Parathyroid adenoma (tissue), 2 donors: ENCODE measurements at regions not wholly inside any gene's neighbourhood (a gene's known extent, or its start where the extent isn't known, plus 50 kb on each side); places are given as distances from the start of the nearest gene placed in this dataset.
"Not testable (repeated sequence)": the region's sequence is repeated elsewhere in the genome, so short reads cannot be mapped to it uniquely, and the experiment has no call there.

Source experiments
- H2AFZ ChIP-seq: fragments of 300-600 bp; sonication (generic); one replicate; pipeline ENCODE4 v1.7.0; 2017; ENCODE audit warnings: antibody characterized with exemption, mild to moderate bottlenecking
- H3K27ac ChIP-seq: fragments of 300-600 bp; sonication (generic); one replicate; pipeline ENCODE4 v1.7.0; 2017
- H3K27me3 ChIP-seq: fragments of 300-600 bp; sonication (generic); one replicate; pipeline ENCODE4 v1.7.0; 2017; ENCODE audit warnings: low read length; ENCODE audit not compliant: control insufficient read depth, insufficient read depth
- H3K36me3 ChIP-seq: fragments of 300-600 bp; sonication (generic); one replicate; pipeline ENCODE4 v1.7.0; 2017; ENCODE audit warnings: low read length; ENCODE audit not compliant: control insufficient read depth, insufficient read depth
- H3K4me1 ChIP-seq: fragments of 300-600 bp; sonication (generic); one replicate; pipeline ENCODE4 v1.7.0; 2017; ENCODE audit warnings: control low read depth
- H3K4me2 ChIP-seq: fragments of 300-600 bp; sonication (generic); one replicate; pipeline ENCODE4 v1.7.0; 2017; ENCODE audit warnings: low read length
- H3K4me3 ChIP-seq: fragments of 300-600 bp; sonication (generic); one replicate; pipeline ENCODE4 v1.7.0; 2017; ENCODE audit warnings: low read depth, low read length
- H3K79me2 ChIP-seq: fragments of 300-600 bp; sonication (generic); one replicate; pipeline ENCODE4 v1.7.0; 2017; ENCODE audit warnings: control low read depth
- H3K9ac ChIP-seq: fragments of 300-600 bp; sonication (generic); one replicate; pipeline ENCODE4 v1.7.0; 2017; ENCODE audit warnings: mild to moderate bottlenecking
- H3K9me3 ChIP-seq: fragments of 300-600 bp; sonication (generic); one replicate; pipeline ENCODE4 v1.7.0; 2017; ENCODE audit warnings: low read length; ENCODE audit not compliant: control insufficient read depth
- TF ChIP-seq, protein P1 (sequence below): fragments of 300-600 bp; sonication (generic); IDR thresholded peaks from one replicate; pipeline ENCODE4 v1.7.0; 2017; ENCODE audit warnings: antibody characterized with exemption, mild to moderate bottlenecking
- donor health status: primary hyperparathyroidism.

DNA sequence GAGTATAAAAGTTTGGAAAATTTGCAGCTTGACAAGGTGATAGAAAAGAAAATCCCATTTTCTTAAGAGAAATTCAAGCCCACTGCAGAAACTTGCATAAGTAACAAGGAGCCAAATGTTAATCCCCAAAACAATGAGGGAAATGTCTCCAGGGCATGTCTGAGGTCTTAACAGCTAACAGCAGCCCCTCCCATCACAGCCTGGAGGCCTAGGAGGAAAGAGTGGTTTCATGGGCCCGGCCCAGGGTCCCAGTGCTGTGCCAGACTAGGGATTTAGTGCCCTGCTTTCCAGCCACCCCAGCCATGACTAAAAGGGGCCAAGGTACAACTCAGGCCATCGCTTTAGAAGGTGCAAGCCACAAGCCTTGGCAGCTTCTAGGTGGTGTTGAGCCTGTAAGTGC, 123.7 kb upstream of the TRPC6 start:
- no peak overlapping the region for H3K4me3 ChIP-seq
- no peaks in the 10 kb centered on the region for H3K36me3 ChIP-seq
- no peaks in the 10 kb centered on the region for H3K27me3 ChIP-seq
- TF ChIP-seq, protein P1, sequence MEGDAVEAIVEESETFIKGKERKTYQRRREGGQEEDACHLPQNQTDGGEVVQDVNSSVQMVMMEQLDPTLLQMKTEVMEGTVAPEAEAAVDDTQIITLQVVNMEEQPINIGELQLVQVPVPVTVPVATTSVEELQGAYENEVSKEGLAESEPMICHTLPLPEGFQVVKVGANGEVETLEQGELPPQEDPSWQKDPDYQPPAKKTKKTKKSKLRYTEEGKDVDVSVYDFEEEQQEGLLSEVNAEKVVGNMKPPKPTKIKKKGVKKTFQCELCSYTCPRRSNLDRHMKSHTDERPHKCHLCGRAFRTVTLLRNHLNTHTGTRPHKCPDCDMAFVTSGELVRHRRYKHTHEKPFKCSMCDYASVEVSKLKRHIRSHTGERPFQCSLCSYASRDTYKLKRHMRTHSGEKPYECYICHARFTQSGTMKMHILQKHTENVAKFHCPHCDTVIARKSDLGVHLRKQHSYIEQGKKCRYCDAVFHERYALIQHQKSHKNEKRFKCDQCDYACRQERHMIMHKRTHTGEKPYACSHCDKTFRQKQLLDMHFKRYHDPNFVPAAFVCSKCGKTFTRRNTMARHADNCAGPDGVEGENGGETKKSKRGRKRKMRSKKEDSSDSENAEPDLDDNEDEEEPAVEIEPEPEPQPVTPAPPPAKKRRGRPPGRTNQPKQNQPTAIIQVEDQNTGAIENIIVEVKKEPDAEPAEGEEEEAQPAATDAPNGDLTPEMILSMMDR, result no peak
- H2AFZ ChIP-seq, result no peak overlapping the region
- H3K9ac ChIP-seq, result no peak overlapping the region
- H3K9me3 ChIP-seq, result no peaks in the 10 kb centered on the region
- H3K4me2 ChIP-seq, result no peak overlapping the region
- H3K4me1 ChIP-seq, result no peaks in the 10 kb centered on the region
- no peak overlapping the region for H3K27ac ChIP-seq
- no peaks in the 10 kb centered on the region for H3K79me2 ChIP-seq

DNA sequence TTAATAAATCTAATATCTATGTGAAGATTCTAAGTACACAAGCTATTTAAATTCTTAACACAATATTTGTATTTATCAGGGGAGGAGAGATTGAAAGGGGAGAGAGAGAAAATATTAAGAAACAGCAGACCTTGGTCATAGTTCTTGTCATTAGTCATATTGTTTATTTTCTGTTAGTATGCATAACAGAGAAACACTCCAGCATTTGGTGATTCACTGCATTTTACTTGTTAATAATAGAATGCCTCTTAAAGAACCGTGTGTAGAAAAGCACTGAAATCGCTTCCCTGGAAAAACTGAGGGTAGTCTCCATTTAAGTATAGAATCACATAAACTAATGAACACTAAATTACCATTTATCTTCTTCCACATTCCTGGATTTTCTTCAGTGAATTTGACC, 122.7 kb upstream of the TRPC6 start:
- no peaks in the 10 kb centered on the region for H3K27me3 ChIP-seq

DNA sequence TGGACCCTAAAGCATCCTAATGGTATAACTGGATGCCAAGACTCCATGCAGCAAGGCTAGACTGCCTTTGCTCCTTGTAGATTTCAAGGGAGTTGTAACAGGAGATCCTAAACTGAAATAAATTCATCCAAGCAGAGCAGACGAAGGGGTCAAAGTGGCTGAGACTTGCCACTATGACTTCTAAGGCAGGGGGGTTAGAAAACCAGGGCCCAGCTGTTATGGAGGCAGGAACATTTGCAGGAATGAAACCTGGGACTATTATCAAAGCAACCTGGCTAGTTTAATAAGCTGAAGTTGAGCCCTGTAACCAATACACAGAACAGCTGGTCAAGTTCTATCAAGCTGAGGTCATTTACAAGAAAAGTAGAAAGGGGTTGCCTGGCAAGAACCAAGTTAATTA, 122.2 kb upstream of the TRPC6 start:
- Histone ChIP-seq H3K27ac (no peak overlapping the region), H3K9ac (no peak overlapping the region), H3K4me3 (no peak overlapping the region), H3K4me1 (no peaks in the 10 kb centered on the region), H3K27me3 (no peaks in the 10 kb centered on the region), H3K79me2 (no peaks in the 10 kb centered on the region), H3K36me3 (no peaks in the 10 kb centered on the region), H3K4me2 (no peak overlapping the region), H3K9me3 (no peaks in the 10 kb centered on the region), H2AFZ (no peak overlapping the region)
- TF ChIP-seq, protein P1, result no peak

More for the DNA sequence above, 122.7 kb upstream of the TRPC6 start:
- Histone ChIP-seq H3K27ac (no peak overlapping the region), H3K36me3 (no peaks in the 10 kb centered on the region), H3K4me3 (no peak overlapping the region), H2AFZ (no peak overlapping the region), H3K4me2 (no peak overlapping the region), H3K9me3 (no peaks in the 10 kb centered on the region), H3K4me1 (no peaks in the 10 kb centered on the region), H3K79me2 (no peaks in the 10 kb centered on the region), H3K9ac (no peak overlapping the region)
- TF ChIP-seq, protein P1, result no peak

DNA sequence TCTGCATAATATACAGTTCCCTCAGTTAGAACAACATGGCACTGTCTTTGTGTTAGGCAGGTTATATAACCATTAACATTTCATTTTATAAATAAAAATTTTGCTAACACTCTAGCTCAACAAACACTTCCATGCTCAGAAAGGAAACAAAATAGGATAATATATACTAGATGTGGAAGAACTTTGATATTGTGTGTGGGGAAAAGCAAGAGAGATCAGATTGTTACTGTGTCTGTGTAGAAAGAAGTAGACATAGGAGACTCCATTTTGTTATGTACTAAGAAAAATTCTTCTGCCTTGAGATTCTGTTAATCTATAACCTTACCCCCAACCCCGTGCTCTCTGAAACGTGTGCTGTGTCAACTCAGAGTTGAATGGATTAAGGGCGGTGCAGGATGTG, 111.1 kb upstream of the TRPC6 start:
- H3K4me1 ChIP-seq, H3K79me2 ChIP-seq, H3K27ac ChIP-seq, H3K4me3 ChIP-seq, H3K4me2 ChIP-seq, H2AFZ ChIP-seq, H3K9ac ChIP-seq, H3K9me3 ChIP-seq, H3K27me3 ChIP-seq, H3K36me3 ChIP-seq: not testable (repeated sequence)

DNA sequence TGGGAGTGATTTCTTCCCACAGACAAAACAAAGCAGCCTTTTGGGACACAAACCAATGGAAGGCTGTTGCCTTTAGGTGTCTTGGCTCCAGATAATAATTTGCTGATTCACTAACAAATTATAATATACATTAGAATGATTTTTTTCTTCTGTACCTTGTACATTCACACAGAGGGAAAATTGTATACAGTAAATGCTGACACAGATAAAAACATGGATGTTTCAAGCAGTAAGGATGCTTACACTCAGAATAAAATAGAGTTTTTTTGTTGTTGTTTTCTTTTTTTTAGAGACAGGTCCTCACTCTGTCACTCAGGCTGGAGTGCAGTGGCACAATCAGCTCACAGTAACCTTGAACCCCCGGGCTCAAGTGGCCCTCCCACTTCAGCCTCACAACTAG, 109.2 kb upstream of the TRPC6 start:
- Histone ChIP-seq H3K9ac (no peak overlapping the region), H2AFZ (no peak overlapping the region), H3K36me3 (no peaks in the 10 kb centered on the region), H3K27me3 (no peaks in the 10 kb centered on the region), H3K9me3 (no peaks in the 10 kb centered on the region), H3K27ac (no peak overlapping the region), H3K4me3 (no peak overlapping the region), H3K79me2 (no peaks in the 10 kb centered on the region), H3K4me1 (no peaks in the 10 kb centered on the region), H3K4me2 (no peak overlapping the region)
- TF ChIP-seq, protein P1, result no peak
